ENCODE measurements at regions not wholly inside any gene's neighbourhood (a gene's known extent, or its start where the extent isn't known, plus 50 kb on each side); places are given as distances from the start of the nearest gene placed in this dataset.

GRCh38 chr15:87416591-87417257 lies 839.8 kb downstream of the NTRK3 start:
- TF ChIP-seq, protein P1, sequence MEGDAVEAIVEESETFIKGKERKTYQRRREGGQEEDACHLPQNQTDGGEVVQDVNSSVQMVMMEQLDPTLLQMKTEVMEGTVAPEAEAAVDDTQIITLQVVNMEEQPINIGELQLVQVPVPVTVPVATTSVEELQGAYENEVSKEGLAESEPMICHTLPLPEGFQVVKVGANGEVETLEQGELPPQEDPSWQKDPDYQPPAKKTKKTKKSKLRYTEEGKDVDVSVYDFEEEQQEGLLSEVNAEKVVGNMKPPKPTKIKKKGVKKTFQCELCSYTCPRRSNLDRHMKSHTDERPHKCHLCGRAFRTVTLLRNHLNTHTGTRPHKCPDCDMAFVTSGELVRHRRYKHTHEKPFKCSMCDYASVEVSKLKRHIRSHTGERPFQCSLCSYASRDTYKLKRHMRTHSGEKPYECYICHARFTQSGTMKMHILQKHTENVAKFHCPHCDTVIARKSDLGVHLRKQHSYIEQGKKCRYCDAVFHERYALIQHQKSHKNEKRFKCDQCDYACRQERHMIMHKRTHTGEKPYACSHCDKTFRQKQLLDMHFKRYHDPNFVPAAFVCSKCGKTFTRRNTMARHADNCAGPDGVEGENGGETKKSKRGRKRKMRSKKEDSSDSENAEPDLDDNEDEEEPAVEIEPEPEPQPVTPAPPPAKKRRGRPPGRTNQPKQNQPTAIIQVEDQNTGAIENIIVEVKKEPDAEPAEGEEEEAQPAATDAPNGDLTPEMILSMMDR (conservative IDR thresholded peaks at IDR 0.05; ENCODE audit: low read depth, low read length), result no peak
- no peak overlapping the region for H3K4me3 ChIP-seq (ENCODE audit: low read length)
- DNase-seq (ENCODE audit: low read depth), result no peak

- no peak overlapping the region for H3K4me3 ChIP-seq (ENCODE audit: low read length)
- no peak for DNase-seq (ENCODE audit: low read depth)
- TF ChIP-seq, protein P1 (conservative IDR thresholded peaks at IDR 0.05; ENCODE audit: low read depth, low read length), result no peak
These were observed 847.6 kb downstream of the NTRK3 start for GRCh38 chr15:87408902-87409301.

DNA sequence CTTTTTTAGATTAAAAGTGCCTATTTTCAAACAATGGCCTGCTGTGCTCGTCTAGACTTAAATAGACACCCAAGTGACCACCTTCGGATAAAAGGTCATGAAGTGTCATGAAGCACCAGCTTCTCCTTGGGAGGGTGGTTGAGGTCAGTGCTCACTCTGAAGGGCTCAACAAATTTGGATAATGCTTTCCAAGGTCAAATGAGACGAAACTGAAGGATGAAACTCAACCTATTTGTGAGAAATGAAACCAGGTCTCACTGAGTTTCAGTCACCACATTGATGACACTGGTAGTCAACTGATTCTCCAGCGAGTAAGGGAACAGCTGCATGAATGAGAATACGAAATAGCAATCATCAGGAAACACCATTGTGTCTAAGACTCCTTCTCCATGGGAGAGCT lies 852.6 kb downstream of the NTRK3 start:
- TF ChIP-seq, protein P1 (conservative IDR thresholded peaks at IDR 0.05; ENCODE audit: low read depth, low read length), result no peak
- H3K4me3 ChIP-seq (ENCODE audit: low read length), result no peak overlapping the region
- DNase-seq (ENCODE audit: low read depth), result no peak

DNA sequence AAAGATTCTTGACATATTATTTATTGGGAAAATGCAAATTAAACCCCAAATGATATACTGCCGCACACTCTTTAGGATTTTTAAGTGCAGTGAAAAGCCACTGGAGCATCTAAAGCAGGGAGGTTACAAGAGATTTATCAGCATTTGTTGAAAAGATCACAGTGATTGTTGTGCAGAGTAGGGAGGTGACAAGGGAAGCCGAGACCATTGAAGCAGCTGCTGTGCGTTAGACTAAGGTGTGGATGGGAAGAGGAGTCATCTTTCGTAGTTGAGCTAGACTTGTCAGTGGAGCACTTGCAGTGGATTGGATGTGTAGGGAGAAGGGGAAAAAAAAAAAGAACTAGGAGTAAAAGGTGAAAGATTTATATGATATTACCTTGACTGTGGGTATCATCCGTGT lies 854.6 kb downstream of the NTRK3 start:
- TF ChIP-seq, protein P1 (conservative IDR thresholded peaks at IDR 0.05; ENCODE audit: low read depth, low read length), result no peak
- no peak overlapping the region for H3K4me3 ChIP-seq (ENCODE audit: low read length)
- DNase-seq (ENCODE audit: low read depth), result no peak

DNA sequence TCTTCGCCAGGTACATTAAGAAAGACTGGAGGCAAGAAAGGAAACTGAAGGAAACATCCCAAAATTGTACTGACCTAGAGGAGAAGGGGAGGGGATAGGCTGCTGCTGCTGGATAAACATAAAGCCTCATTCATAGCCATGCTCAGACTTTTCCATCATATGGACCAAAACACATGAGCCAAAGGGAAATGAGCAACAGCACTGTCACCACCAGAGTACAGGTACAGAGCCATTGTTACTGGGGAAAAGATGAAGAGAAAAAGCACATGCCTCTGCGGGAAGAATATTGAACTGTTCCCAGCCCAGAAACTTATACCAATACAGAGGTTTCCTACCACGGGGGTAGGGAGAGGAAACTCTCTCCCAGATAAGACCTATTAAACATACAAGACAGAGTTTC lies 861.9 kb downstream of the NTRK3 start:
- H3K4me3 ChIP-seq (ENCODE audit: low read length), result no peak overlapping the region
- no peak for DNase-seq (ENCODE audit: low read depth)
- TF ChIP-seq, protein P1 (conservative IDR thresholded peaks at IDR 0.05; ENCODE audit: low read depth, low read length), result no peak

DNA sequence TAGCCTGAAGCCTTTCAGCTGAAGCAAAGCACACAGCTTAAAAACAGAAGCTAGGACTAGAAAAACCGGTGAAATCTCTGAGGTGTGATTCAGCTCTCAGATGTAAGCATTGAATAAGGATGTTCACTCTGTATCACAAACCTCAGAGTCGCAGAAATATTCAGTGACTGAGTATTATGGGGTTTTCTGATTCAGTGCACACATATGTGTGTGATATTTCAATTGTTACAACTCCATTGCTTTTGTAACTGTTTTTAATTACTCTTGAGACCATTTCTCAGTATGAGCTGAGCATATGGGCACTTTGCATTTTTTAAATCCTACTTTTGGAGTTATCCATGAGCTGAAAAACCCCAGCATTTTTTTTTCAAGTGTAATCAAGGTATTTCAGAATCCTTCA lies 868.8 kb downstream of the NTRK3 start:
- no peak for DNase-seq (ENCODE audit: low read depth)
- TF ChIP-seq, protein P1 (conservative IDR thresholded peaks at IDR 0.05; ENCODE audit: low read depth, low read length), result no peak
- no peak overlapping the region for H3K4me3 ChIP-seq (ENCODE audit: low read length)

DNA sequence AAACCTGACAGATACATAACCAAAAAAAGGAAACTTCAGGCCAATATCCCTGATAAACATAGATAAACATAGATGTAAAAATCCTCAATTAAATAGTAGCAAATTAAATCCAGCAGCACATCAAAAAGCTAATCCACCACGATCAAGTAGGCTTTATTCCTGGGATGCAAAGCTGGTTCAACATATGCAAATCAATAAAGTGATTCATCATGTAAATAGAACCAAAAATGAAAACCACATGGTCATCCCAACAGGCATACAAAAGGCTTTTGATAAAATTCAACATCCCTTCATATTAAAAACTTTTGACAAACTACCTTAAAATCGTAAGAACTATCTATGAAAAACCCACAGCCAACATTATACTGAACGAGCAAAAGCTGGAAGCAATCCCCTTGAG lies 882.2 kb downstream of the NTRK3 start:
- TF ChIP-seq, protein P1 (conservative IDR thresholded peaks at IDR 0.05; ENCODE audit: low read depth, low read length), result no peak
- H3K4me3 ChIP-seq (ENCODE audit: low read length), result no peak overlapping the region
- no peak for DNase-seq (ENCODE audit: low read depth)
